Prostate gland (tissue), 2 donors: ENCODE measurements at regions not wholly inside any gene's neighbourhood (a gene's known extent, or its start where the extent isn't known, plus 50 kb on each side); places are given as distances from the start of the nearest gene placed in this dataset.

Experiments used
- POLR2A ChIP-seq: fragments of 450-650 bp; IDR thresholded peaks from one replicate; pipeline ENCODE4 v1.6.1; 2016; ENCODE audit warnings: antibody characterized with exemption, mild to moderate bottlenecking
- TF ChIP-seq, protein P1 (sequence below), 4 experiments: fragments of 200-600 bp in 2 of 4; fragments of 450-650 bp in 2 of 4; sonication (generic) in 2 of 4; IDR thresholded peaks; 1 replicate in 3 of 4; 2 replicates in 1 of 4; pipeline ENCODE4 v1.5.1; 2016 to 2019; ENCODE audit warnings: antibody characterized with exemption in 4 of 4, mild to moderate bottlenecking in 2 of 4, moderate library complexity in 2 of 4

DNA sequence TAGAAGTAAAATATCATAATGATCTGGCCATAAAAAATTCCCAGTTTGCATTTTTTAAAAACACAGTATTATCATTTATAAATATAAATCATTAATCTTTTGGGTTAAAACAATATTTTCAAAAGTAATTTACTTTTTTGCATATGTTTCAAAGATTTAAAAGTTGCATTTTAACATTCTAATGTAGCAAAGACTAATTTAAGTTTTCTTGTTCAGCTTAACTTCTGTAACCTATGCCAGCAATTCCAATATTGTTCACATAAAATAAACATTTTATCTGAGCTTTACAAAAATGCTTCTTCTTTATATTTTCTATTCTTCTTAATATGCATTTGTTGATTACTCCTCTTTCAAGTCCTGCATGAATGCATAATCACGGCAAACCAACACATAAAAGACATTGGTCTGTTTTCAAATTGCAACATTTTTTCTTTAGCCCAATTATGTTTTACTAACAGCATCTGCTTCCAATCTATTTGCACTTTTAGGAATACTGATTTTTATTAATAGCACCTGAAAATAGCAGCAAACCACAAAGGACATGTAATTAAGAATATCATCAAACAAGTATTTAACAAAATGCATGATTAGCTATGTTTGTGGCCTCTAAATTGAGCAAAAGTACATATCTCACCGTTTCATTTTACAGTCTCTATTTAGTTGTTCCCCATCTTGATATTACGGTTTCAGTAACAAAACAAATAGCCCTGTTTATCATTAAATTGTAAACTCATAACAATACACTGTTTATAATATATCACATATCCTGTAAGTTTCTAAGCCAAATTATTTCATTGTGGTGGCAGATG, 286.9 kb upstream of the NFE2L3 start:
- TF ChIP-seq POLR2A, result no peak
- TF ChIP-seq, protein P1, sequence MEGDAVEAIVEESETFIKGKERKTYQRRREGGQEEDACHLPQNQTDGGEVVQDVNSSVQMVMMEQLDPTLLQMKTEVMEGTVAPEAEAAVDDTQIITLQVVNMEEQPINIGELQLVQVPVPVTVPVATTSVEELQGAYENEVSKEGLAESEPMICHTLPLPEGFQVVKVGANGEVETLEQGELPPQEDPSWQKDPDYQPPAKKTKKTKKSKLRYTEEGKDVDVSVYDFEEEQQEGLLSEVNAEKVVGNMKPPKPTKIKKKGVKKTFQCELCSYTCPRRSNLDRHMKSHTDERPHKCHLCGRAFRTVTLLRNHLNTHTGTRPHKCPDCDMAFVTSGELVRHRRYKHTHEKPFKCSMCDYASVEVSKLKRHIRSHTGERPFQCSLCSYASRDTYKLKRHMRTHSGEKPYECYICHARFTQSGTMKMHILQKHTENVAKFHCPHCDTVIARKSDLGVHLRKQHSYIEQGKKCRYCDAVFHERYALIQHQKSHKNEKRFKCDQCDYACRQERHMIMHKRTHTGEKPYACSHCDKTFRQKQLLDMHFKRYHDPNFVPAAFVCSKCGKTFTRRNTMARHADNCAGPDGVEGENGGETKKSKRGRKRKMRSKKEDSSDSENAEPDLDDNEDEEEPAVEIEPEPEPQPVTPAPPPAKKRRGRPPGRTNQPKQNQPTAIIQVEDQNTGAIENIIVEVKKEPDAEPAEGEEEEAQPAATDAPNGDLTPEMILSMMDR (IDR thresholded peaks at IDR 0.05), result no peak
